ENCODE measurements at regions not wholly inside any gene's neighbourhood (a gene's known extent, or its start where the extent isn't known, plus 50 kb on each side); places are given as distances from the start of the nearest gene placed in this dataset.

GRCh38 chr14:28651148-28651547 lies 115.4 kb upstream of the FOXG1 start:
- WGBS (ENCODE audit: insufficient coverage), result 80% methylated on average over 4 of the region's 5 CpGs
- TF ChIP-seq EZH2 (IDR thresholded peaks at IDR 0.05; ENCODE audit: borderline replicate concordance, insufficient read depth, low read depth, low read length, poor library complexity, severe bottlenecking) (no peak), CTCF (IDR thresholded peaks at IDR 0.05) (no peak)
- Histone ChIP-seq H4K20me1 (ENCODE audit: control insufficient read depth, insufficient read depth, low read length, poor library complexity, severe bottlenecking) (no peaks in the 10 kb centered on the region), H3K9ac (ENCODE audit: low read length) (no peak overlapping the region), H3K4me2 (replicated peaks; ENCODE audit: low read depth, low read length, poor library complexity, severe bottlenecking) (no peak overlapping the region), H3K27me3 (replicated peaks in 1 of 4; ENCODE audit: control extremely low read depth in 1 of 4, control insufficient read depth in 3 of 4, insufficient read depth in 4 of 4, low read length in 3 of 4) (no peaks in the 10 kb centered on the region), H3K79me2 (ENCODE audit: control insufficient read depth, insufficient read depth, low read length) (no peaks in the 10 kb centered on the region), H3K27ac (ENCODE audit: low read length in 2 of 2) (no peak overlapping the region), H3K4me3 (ENCODE audit: control extremely low read depth in 1 of 5, extremely low read depth in 1 of 5, insufficient read depth in 1 of 5, low read depth in 2 of 5, low read length in 4 of 5) (no peak overlapping the region), H2AFZ (ENCODE audit: insufficient read depth, low read depth, low read length, poor library complexity, severe bottlenecking) (no peak overlapping the region), H3K9me3 (ENCODE audit: control extremely low read depth in 1 of 3, control insufficient read depth in 2 of 3, insufficient read depth in 1 of 3, low read length in 2 of 3) (no peaks in the 10 kb centered on the region), H3K36me3 (replicated peaks in 1 of 2; ENCODE audit: control extremely low read depth in 1 of 2, control insufficient read depth in 1 of 2, extremely low read depth in 1 of 2, insufficient read depth in 2 of 2, low read length in 1 of 2) (no peaks in the 10 kb centered on the region), H3K4me1 (ENCODE audit: control insufficient read depth in 2 of 2, insufficient read depth in 2 of 2, low read length in 2 of 2) (no peaks in the 10 kb centered on the region)
- DNase-seq (no peak), ATAC-seq (ENCODE audit: low read depth) (no peak)
- intact Hi-C loops (cut with micrococcal nuclease), result no loop called here
- CTCF ChIA-PET, result no interaction called here
- POLR2A ChIA-PET, result no interaction called here
- no peaks in the 10 kb centered on the region for H3K4me1 Mint-ChIP-seq
- no peak overlapping the region for H3K4me3 Mint-ChIP-seq
- no peak overlapping the region for H3K27ac Mint-ChIP-seq
- no peaks in the 10 kb centered on the region for H3K27me3 Mint-ChIP-seq
- H3K9me3 Mint-ChIP-seq (ENCODE audit: insufficient read depth), result peaks cover 3% of the 10 kb centered on the region

- H3K27me3 Mint-ChIP-seq, result no peaks in the 10 kb centered on the region
- H3K36me3 ChIP-seq (replicated peaks in 1 of 2; ENCODE audit: control extremely low read depth in 1 of 2, control insufficient read depth in 1 of 2, extremely low read depth in 1 of 2, insufficient read depth in 2 of 2, low read length in 1 of 2), result no peaks in the 10 kb centered on the region
- no peak overlapping the region for H3K27ac ChIP-seq (ENCODE audit: low read length in 2 of 2)
- H3K79me2 ChIP-seq (ENCODE audit: control insufficient read depth, insufficient read depth, low read length), result no peaks in the 10 kb centered on the region
- no peaks in the 10 kb centered on the region for H3K4me1 ChIP-seq (ENCODE audit: control insufficient read depth in 2 of 2, insufficient read depth in 2 of 2, low read length in 2 of 2)
- no peak overlapping the region for H3K4me3 Mint-ChIP-seq
- DNase-seq (no peak), ATAC-seq (ENCODE audit: low read depth) (no peak)
- no peak overlapping the region for H2AFZ ChIP-seq (ENCODE audit: insufficient read depth, low read depth, low read length, poor library complexity, severe bottlenecking)
- H3K4me3 ChIP-seq (ENCODE audit: control extremely low read depth in 1 of 5, extremely low read depth in 1 of 5, insufficient read depth in 1 of 5, low read depth in 2 of 5, low read length in 4 of 5), result no peak overlapping the region
- 89% methylated on average over 1 of the region's 2 CpGs for WGBS (ENCODE audit: insufficient coverage)
- no peak overlapping the region for H3K27ac Mint-ChIP-seq
- ChIA-PET CTCF (no interaction called here), POLR2A (no interaction called here)
- H4K20me1 ChIP-seq (ENCODE audit: control insufficient read depth, insufficient read depth, low read length, poor library complexity, severe bottlenecking), result no peaks in the 10 kb centered on the region
- no peaks in the 10 kb centered on the region for H3K9me3 ChIP-seq (ENCODE audit: control extremely low read depth in 1 of 3, control insufficient read depth in 2 of 3, insufficient read depth in 1 of 3, low read length in 2 of 3)
- intact Hi-C loops (cut with micrococcal nuclease), result no loop called here
- H3K9me3 Mint-ChIP-seq (ENCODE audit: insufficient read depth), result no peaks in the 10 kb centered on the region
- TF ChIP-seq CTCF (IDR thresholded peaks at IDR 0.05), result no peak
- no peak for TF ChIP-seq EZH2 (IDR thresholded peaks at IDR 0.05; ENCODE audit: borderline replicate concordance, insufficient read depth, low read depth, low read length, poor library complexity, severe bottlenecking)
- no peaks in the 10 kb centered on the region for H3K27me3 ChIP-seq (replicated peaks in 1 of 4; ENCODE audit: control extremely low read depth in 1 of 4, control insufficient read depth in 3 of 4, insufficient read depth in 4 of 4, low read length in 3 of 4)
- no peaks in the 10 kb centered on the region for H3K4me1 Mint-ChIP-seq
- no peak overlapping the region for H3K4me2 ChIP-seq (replicated peaks; ENCODE audit: low read depth, low read length, poor library complexity, severe bottlenecking)
- no peak overlapping the region for H3K9ac ChIP-seq (ENCODE audit: low read length)
Measured at GRCh38 chr14:28652782-28653181, 113.8 kb upstream of the FOXG1 start.
